ENCODE measurements at regions not wholly inside any gene's neighbourhood (a gene's known extent, or its start where the extent isn't known, plus 50 kb on each side); places are given as distances from the start of the nearest gene placed in this dataset.

GRCh38 chr1:200240656-200241055, 169.2 kb downstream of the ZNF281 start:
- in situ Hi-C loops (cut with HindIII; ENCODE audit: low pct_unique_long_range_greater_than_20kb, low sequenced_read_pairs): no loop called here
- no peak for DNase-seq (ENCODE audit: low read depth, low spot score)

GRCh38 chr1:200238311-200238710, 171.5 kb downstream of the ZNF281 start:
- in situ Hi-C loops (cut with HindIII; ENCODE audit: low pct_unique_long_range_greater_than_20kb, low sequenced_read_pairs): no loop called here
- DNase-seq (ENCODE audit: low read depth, low spot score): no peak

GRCh38 chr1:200237066-200237465, 172.8 kb downstream of the ZNF281 start:
- DNase-seq (ENCODE audit: low read depth, low spot score): no peak
- in situ Hi-C loops (cut with HindIII; ENCODE audit: low pct_unique_long_range_greater_than_20kb, low sequenced_read_pairs): no loop called here

GRCh38 chr1:200234938-200235337, 174.9 kb downstream of the ZNF281 start:
- in situ Hi-C loops (cut with HindIII; ENCODE audit: low pct_unique_long_range_greater_than_20kb, low sequenced_read_pairs): no loop called here
- no peak for DNase-seq (ENCODE audit: low read depth, low spot score)

- DNase-seq (ENCODE audit: low read depth, low spot score): no peak
Observed at GRCh38 chr1:200233393-200233792, 176.4 kb downstream of the ZNF281 start.

DNA sequence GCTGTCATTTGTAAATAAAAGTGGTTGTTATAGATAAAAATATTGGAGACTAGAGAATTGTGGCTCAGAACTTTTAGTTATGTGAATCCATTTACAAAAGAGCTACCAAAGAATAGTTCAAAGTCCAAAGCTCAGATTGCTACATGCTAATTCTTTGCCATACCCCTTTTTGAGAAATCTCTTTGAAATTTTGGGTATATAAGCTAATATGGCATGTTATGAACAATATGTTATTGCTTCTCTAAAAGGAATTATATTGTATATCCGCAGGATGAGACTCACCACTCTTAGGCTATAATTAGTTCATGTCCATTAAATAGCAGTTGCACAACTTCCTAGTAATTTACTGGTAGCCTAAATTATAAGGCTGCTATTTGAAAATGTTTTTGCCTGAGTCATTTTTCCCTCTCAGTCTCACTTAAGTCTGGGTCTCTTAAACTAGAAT, 178.0 kb downstream of the ZNF281 start:
- DNase-seq (ENCODE audit: low read depth, low spot score): no peak

More at GRCh38 chr1:200233393-200233792, 176.4 kb downstream of the ZNF281 start:
- in situ Hi-C loops (cut with HindIII; ENCODE audit: low pct_unique_long_range_greater_than_20kb, low sequenced_read_pairs): no loop called here

GRCh38 chr1:200230671-200231070, 179.2 kb downstream of the ZNF281 start:
- DNase-seq (ENCODE audit: low read depth, low spot score): no peak
- in situ Hi-C loops (cut with HindIII; ENCODE audit: low pct_unique_long_range_greater_than_20kb, low sequenced_read_pairs): no loop called here

More for the DNA sequence above, 178.0 kb downstream of the ZNF281 start:
- in situ Hi-C loops (cut with HindIII; ENCODE audit: low pct_unique_long_range_greater_than_20kb, low sequenced_read_pairs): no loop called here

DNA sequence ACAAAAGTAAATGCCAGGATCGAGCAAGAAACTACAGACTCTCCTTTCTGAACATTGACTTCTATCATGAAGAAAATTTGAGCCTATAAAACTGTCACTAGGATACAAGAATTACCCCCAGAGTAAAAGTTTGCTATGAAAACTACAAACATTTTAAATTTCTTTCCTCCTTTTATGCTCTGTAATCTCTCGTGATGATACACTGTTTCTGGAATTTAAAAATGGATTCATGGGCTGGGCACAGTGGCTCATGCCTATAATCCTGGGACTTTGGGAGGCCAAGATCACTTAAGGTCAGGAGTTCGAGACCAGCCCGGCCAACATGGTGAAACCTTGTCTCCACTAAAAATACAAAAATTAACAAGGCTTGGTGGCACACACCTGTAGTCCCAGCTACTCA, 181.3 kb downstream of the ZNF281 start:
- in situ Hi-C loops (cut with HindIII; ENCODE audit: low pct_unique_long_range_greater_than_20kb, low sequenced_read_pairs): no loop called here
- DNase-seq (ENCODE audit: low read depth, low spot score): no peak

GRCh38 chr1:200228081-200228480, 181.8 kb downstream of the ZNF281 start:
- DNase-seq (ENCODE audit: low read depth, low spot score): peak; percentile 5
- in situ Hi-C loops (cut with HindIII; ENCODE audit: low pct_unique_long_range_greater_than_20kb, low sequenced_read_pairs): no loop called here
